ENCODE measurements at regions not wholly inside any gene's neighbourhood (a gene's known extent, or its start where the extent isn't known, plus 50 kb on each side); places are given as distances from the start of the nearest gene placed in this dataset.

DNA sequence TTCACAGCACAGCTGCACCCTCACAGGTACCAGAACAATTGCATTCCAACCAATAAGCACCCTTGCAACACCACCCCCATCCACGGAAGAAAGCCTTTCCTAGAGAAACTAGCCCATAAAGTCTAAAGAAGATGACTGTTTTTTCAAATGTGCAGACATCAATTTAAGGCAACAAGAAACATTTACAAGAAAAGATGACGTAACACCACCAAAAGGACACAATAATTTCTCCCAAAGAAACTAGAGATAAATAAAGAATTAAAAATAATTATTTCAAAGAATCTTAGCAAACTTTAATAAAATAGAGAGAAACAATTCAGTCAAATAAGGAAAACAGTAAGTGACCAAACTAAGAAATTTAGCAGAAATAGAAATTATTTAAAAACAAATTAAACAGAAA lies 352.3 kb upstream of the ATXN7L3B start:
- Mint-ChIP-seq H3K36me3 (no peaks in the 10 kb centered on the region), H3K9me3 (peaks cover 4 to 5% of the 10 kb centered on the region in 2 donors), H3K4me3 (no peak overlapping the region), H3K4me1 (no peaks in the 10 kb centered on the region), H3K27ac (no peak overlapping the region), H3K27me3 (ENCODE audit: low read depth in 2 of 2) (no peaks in the 10 kb centered on the region)
- H3K4me3 ChIP-seq (ENCODE audit: low read length): no peak overlapping the region
- no peak overlapping the region for H3K27ac ChIP-seq (ENCODE audit: low read length)
- TF ChIP-seq CTCF (IDR thresholded peaks at IDR 0.05): no peak
- no peaks in the 10 kb centered on the region for H3K4me1 ChIP-seq (ENCODE audit: control insufficient read depth, insufficient read depth, low read length)
- H3K27me3 ChIP-seq (ENCODE audit: control insufficient read depth, insufficient read depth, low read length): no peaks in the 10 kb centered on the region
- H3K9me3 ChIP-seq (ENCODE audit: control insufficient read depth, insufficient read depth, low read length): no peaks in the 10 kb centered on the region
- intact Hi-C loops (cut with micrococcal nuclease): no loop called here
- no peaks in the 10 kb centered on the region for H3K36me3 ChIP-seq (ENCODE audit: control insufficient read depth, insufficient read depth, low read length)
- ATAC-seq (no peak), DNase-seq (no peak)
- WGBS (ENCODE audit: insufficient coverage): 75% methylated on average over 1 of the region's 2 CpGs

GRCh38 chr12:74193191-74193590 lies 344.4 kb upstream of the ATXN7L3B start:
- Mint-ChIP-seq H3K9me3 (peaks cover 0 to 3% of the 10 kb centered on the region in 2 donors), H3K27me3 (ENCODE audit: low read depth in 2 of 2) (no peaks in the 10 kb centered on the region), H3K4me1 (no peaks in the 10 kb centered on the region), H3K4me3 (no peak overlapping the region), H3K36me3 (no peaks in the 10 kb centered on the region), H3K27ac (no peak overlapping the region)
- intact Hi-C loops (cut with micrococcal nuclease): no loop called here
- Histone ChIP-seq H3K4me1 (ENCODE audit: control insufficient read depth, insufficient read depth, low read length) (no peaks in the 10 kb centered on the region), H3K4me3 (ENCODE audit: low read length) (no peak overlapping the region), H3K27ac (ENCODE audit: low read length) (no peak overlapping the region), H3K27me3 (ENCODE audit: control insufficient read depth, insufficient read depth, low read length) (no peaks in the 10 kb centered on the region), H3K9me3 (ENCODE audit: control insufficient read depth, insufficient read depth, low read length) (no peaks in the 10 kb centered on the region), H3K36me3 (ENCODE audit: control insufficient read depth, insufficient read depth, low read length) (no peaks in the 10 kb centered on the region)
- ATAC-seq: no peak
- DNase-seq: no peak
- WGBS (ENCODE audit: insufficient coverage): 87% methylated on average over 2 of the region's 2 CpGs
- TF ChIP-seq CTCF (IDR thresholded peaks at IDR 0.05): no peak

- Histone ChIP-seq H3K9me3 (ENCODE audit: control insufficient read depth, insufficient read depth, low read length) (no peaks in the 10 kb centered on the region), H3K4me3 (ENCODE audit: low read length) (no peak overlapping the region), H3K36me3 (ENCODE audit: control insufficient read depth, insufficient read depth, low read length) (no peaks in the 10 kb centered on the region), H3K27ac (ENCODE audit: low read length) (no peak overlapping the region), H3K27me3 (ENCODE audit: control insufficient read depth, insufficient read depth, low read length) (no peaks in the 10 kb centered on the region), H3K4me1 (ENCODE audit: control insufficient read depth, insufficient read depth, low read length) (no peaks in the 10 kb centered on the region)
- no peak overlapping the region for H3K27ac Mint-ChIP-seq
- ATAC-seq (no peak), DNase-seq (no peak)
- no peaks in the 10 kb centered on the region for H3K36me3 Mint-ChIP-seq
- WGBS (ENCODE audit: insufficient coverage): 83% methylated on average over 3 of the region's 3 CpGs
- no peaks in the 10 kb centered on the region for H3K4me1 Mint-ChIP-seq
- intact Hi-C loops (cut with micrococcal nuclease): no loop called here
- no peaks in the 10 kb centered on the region for H3K27me3 Mint-ChIP-seq (ENCODE audit: low read depth in 2 of 2)
- peaks cover 2 to 4% of the 10 kb centered on the region in 2 donors for H3K9me3 Mint-ChIP-seq
- no peak overlapping the region for H3K4me3 Mint-ChIP-seq
- no peak for TF ChIP-seq CTCF (IDR thresholded peaks at IDR 0.05)
Measured at GRCh38 chr12:74204236-74204635, 333.4 kb upstream of the ATXN7L3B start.

DNA sequence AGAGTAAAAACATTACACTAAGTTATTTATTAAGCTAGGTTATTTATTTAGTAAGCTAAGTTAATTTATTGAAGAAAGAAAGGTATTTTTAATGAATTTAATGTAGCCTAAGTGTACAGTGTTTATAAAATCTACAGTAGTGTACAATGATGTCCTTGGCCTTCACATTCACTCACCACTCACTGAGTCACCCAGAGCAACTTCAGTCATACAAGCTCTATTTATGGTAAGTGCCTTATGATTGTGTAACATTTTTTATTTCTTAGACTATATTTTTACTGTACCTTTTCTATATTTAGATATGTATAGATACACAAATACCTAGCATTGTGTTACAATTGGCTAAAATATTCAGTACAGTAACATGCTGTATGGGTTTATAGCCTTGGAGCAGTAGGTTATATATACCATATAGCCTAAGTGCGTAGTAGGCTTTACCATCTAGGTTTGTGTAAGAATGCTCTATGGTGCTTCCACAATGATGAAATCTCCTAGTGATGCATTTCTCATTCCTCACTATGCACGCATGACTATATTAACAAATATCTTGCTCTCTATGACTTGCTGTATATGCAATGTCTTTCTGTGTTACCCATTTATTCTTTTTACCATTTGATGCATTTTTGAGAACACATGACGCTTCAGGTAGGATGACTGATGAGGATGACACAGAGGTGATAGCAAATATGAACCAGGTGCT lies 309.6 kb upstream of the ATXN7L3B start:
- H3K36me3 ChIP-seq (ENCODE audit: control insufficient read depth, insufficient read depth, low read length): no peaks in the 10 kb centered on the region
- H3K4me3 Mint-ChIP-seq: no peak overlapping the region
- H3K9me3 ChIP-seq (ENCODE audit: control insufficient read depth, insufficient read depth, low read length): no peaks in the 10 kb centered on the region
- 90% methylated on average over 3 of the region's 3 CpGs for WGBS (ENCODE audit: insufficient coverage)
- no peaks in the 10 kb centered on the region for H3K36me3 Mint-ChIP-seq
- TF ChIP-seq CTCF (IDR thresholded peaks at IDR 0.05): no peak
- no peaks in the 10 kb centered on the region for H3K27me3 Mint-ChIP-seq (ENCODE audit: low read depth in 2 of 2)
- H3K9me3 Mint-ChIP-seq: peaks cover 0 to 4% of the 10 kb centered on the region in 2 donors
- DNase-seq: no peak
- intact Hi-C loops (cut with micrococcal nuclease): no loop called here
- no peak overlapping the region for H3K4me3 ChIP-seq (ENCODE audit: low read length)
- no peak overlapping the region for H3K27ac Mint-ChIP-seq
- H3K27me3 ChIP-seq (ENCODE audit: control insufficient read depth, insufficient read depth, low read length): no peaks in the 10 kb centered on the region
- no peak overlapping the region for H3K27ac ChIP-seq (ENCODE audit: low read length)
- no peaks in the 10 kb centered on the region for H3K4me1 Mint-ChIP-seq
- ATAC-seq: no peak
- H3K4me1 ChIP-seq (ENCODE audit: control insufficient read depth, insufficient read depth, low read length): no peaks in the 10 kb centered on the region

Data from natural killer cell (primary cell).